LHCN-M2 (cell line): ENCODE measurements at regions not wholly inside any gene's neighbourhood (a gene's known extent, or its start where the extent isn't known, plus 50 kb on each side); places are given as distances from the start of the nearest gene placed in this dataset.
"Not testable (repeated sequence)": the region's sequence is repeated elsewhere in the genome, so short reads cannot be mapped to it uniquely, and the experiment has no call there.

Source experiments
- DNase-seq: peaks from one replicate; pipeline ENCODE4 v3.0.0-alpha.2; 2012; ENCODE audit warnings: low read depth

- no peak for DNase-seq
Measured at GRCh38 chr1:195697130-195697529, 911.1 kb downstream of the KCNT2 start.

- no peak for DNase-seq
Measured at GRCh38 chr1:195686764-195687163, 921.5 kb downstream of the KCNT2 start.

- DNase-seq = no peak
Measured at GRCh38 chr1:195664628-195665027, 943.6 kb downstream of the KCNT2 start.

GRCh38 chr1:195663549-195664280 lies 944.5 kb downstream of the KCNT2 start:
- DNase-seq = peak; percentile 26

GRCh38 chr1:195656780-195657179 lies 951.5 kb downstream of the KCNT2 start:
- DNase-seq = no peak

- DNase-seq = not testable (repeated sequence)
Measured at GRCh38 chr1:195648875-195649274, 959.4 kb downstream of the KCNT2 start.

- no peak for DNase-seq
Measured at GRCh38 chr1:195637539-195637938, 970.7 kb downstream of the KCNT2 start.

- no peak for DNase-seq
Measured at GRCh38 chr1:195618287-195618686, 990.0 kb downstream of the KCNT2 start.

- no peak for DNase-seq
Measured at GRCh38 chr1:195617106-195617505, 991.1 kb downstream of the KCNT2 start.

- no peak for DNase-seq
Measured at GRCh38 chr1:195608883-195609282, 999.4 kb downstream of the KCNT2 start.

GRCh38 chr1:195606483-195606882 lies 1001.8 kb downstream of the KCNT2 start:
- no peak for DNase-seq

GRCh38 chr1:195604287-195604686 lies 1004.0 kb downstream of the KCNT2 start:
- DNase-seq = no peak

GRCh38 chr1:195597891-195598290 lies 1010.3 kb downstream of the KCNT2 start:
- DNase-seq = no peak

GRCh38 chr1:195594773-195595172 lies 1013.5 kb downstream of the KCNT2 start:
- DNase-seq = no peak

GRCh38 chr1:195594322-195594721 lies 1013.9 kb downstream of the KCNT2 start:
- DNase-seq = no peak

- DNase-seq = peak; percentile 19
Measured at GRCh38 chr1:195591917-195592672, 1016.1 kb downstream of the KCNT2 start.

GRCh38 chr1:195590649-195591048 lies 1017.6 kb downstream of the KCNT2 start:
- DNase-seq = no peak

GRCh38 chr1:195584870-195585624 lies 1023.2 kb downstream of the KCNT2 start:
- no peak for DNase-seq

GRCh38 chr1:195580988-195581387 lies 1027.3 kb downstream of the KCNT2 start:
- DNase-seq = no peak

GRCh38 chr1:195577748-195578147 lies 1030.5 kb downstream of the KCNT2 start:
- DNase-seq = no peak

- no peak for DNase-seq
Measured at GRCh38 chr1:195576641-195577040, 1031.6 kb downstream of the KCNT2 start.

- no peak for DNase-seq
Measured at GRCh38 chr1:195574511-195574910, 1033.7 kb downstream of the KCNT2 start.
